MM.1S (cell line): ENCODE measurements at regions not wholly inside any gene's neighbourhood (a gene's known extent, or its start where the extent isn't known, plus 50 kb on each side); places are given as distances from the start of the nearest gene placed in this dataset.

Source experiments
- EZH2 ChIP-seq: fragments of 300-600 bp; sonication (generic); optimal IDR thresholded peaks from 2 replicates; pipeline ENCODE3; 2017; ENCODE audit warnings: low read depth, mild to moderate bottlenecking, antibody characterized with exemption, low read length, mixed read lengths
- EZH2phosphoT487 ChIP-seq: fragments of 300-600 bp; sonication (generic); IDR thresholded peaks from 2 replicates; pipeline ENCODE4 v1.6.1; 2018; ENCODE audit warnings: antibody characterized with exemption, low read length
- TF ChIP-seq, protein P1 (sequence below): fragments of 300-600 bp; sonication (generic); IDR thresholded peaks from 2 replicates; pipeline ENCODE4 v1.5.1; 2016; ENCODE audit warnings: antibody characterized with exemption, low read length, mixed read lengths

DNA sequence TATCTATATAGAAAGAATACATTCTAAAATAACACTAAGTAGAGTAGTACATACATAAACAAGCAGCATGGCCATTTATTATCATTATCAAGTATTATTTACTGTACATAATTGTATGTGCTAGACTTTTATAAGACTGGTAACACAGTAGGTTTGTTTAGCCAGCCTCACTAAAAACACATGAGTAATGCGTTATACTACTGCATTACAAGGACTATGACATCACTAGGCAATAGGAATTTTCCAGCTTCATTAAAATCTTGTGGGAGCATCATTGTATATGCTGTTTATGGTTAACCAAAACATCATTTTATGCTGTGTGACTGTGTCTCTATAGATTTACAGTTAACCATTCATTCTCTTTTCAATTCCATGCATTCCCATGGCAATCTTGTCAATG is 131.7 kb upstream of the HDGFL1 start:
- no peak for TF ChIP-seq EZH2
- no peak for TF ChIP-seq EZH2phosphoT487
- TF ChIP-seq, protein P1, sequence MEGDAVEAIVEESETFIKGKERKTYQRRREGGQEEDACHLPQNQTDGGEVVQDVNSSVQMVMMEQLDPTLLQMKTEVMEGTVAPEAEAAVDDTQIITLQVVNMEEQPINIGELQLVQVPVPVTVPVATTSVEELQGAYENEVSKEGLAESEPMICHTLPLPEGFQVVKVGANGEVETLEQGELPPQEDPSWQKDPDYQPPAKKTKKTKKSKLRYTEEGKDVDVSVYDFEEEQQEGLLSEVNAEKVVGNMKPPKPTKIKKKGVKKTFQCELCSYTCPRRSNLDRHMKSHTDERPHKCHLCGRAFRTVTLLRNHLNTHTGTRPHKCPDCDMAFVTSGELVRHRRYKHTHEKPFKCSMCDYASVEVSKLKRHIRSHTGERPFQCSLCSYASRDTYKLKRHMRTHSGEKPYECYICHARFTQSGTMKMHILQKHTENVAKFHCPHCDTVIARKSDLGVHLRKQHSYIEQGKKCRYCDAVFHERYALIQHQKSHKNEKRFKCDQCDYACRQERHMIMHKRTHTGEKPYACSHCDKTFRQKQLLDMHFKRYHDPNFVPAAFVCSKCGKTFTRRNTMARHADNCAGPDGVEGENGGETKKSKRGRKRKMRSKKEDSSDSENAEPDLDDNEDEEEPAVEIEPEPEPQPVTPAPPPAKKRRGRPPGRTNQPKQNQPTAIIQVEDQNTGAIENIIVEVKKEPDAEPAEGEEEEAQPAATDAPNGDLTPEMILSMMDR: no peak
